Lung (tissue), 11 donors: ENCODE measurements at regions not wholly inside any gene's neighbourhood (a gene's known extent, or its start where the extent isn't known, plus 50 kb on each side); places are given as distances from the start of the nearest gene placed in this dataset.
A peak's percentile ranks its signal among the peaks of the same experiment; 100 is the strongest.

Source experiments
- ATAC-seq: fragments of 200-7000 bp; cut with Tn5 transposase; one replicate; pipeline ENCODE4 v1.9.1; 2020; ENCODE audit warnings: moderate number of reproducible peaks; ENCODE audit not compliant: insufficient read depth, low FRiP score
- DNase-seq, 3 donors: peaks; one replicate each; pipeline ENCODE4 v3.0.0-alpha.2; 2013 to 2017
- H3K27ac ChIP-seq, 2 donors: one replicate each; pipeline ENCODE4 v1.5.1; 2013; ENCODE audit warnings: mild to moderate bottlenecking in 2 of 2, moderate library complexity in 2 of 2, control low read depth in 1 of 2, inconsistent platforms in 1 of 2, low read depth in 1 of 2, low read length in 1 of 2
- H3K27me3 ChIP-seq, 3 donors: one replicate each; pipeline ENCODE4 v1.5.1; 2013; ENCODE audit warnings: low read length in 2 of 3; ENCODE audit not compliant: control insufficient read depth in 3 of 3, insufficient read depth in 3 of 3
- H3K36me3 ChIP-seq, 4 donors: one replicate each; pipeline ENCODE4 v1.5.1; 2013; ENCODE audit warnings: low read length in 4 of 4, mild to moderate bottlenecking in 1 of 4, moderate library complexity in 1 of 4; ENCODE audit not compliant: control insufficient read depth in 4 of 4, insufficient read depth in 4 of 4
- H3K4me1 ChIP-seq, 5 donors: one replicate each; pipeline ENCODE4 v1.5.1; 2013; ENCODE audit warnings: low read length in 5 of 5, mild to moderate bottlenecking in 2 of 5, moderate library complexity in 1 of 5; ENCODE audit not compliant: control insufficient read depth in 5 of 5, insufficient read depth in 5 of 5
- H3K4me3 ChIP-seq: one replicate; pipeline ENCODE4 v1.5.1; 2013; ENCODE audit warnings: mild to moderate bottlenecking, control low read depth, moderate library complexity
- H3K9ac ChIP-seq, 2 donors: one replicate each; pipeline ENCODE4 v1.5.1; 2013; ENCODE audit warnings: low read length in 2 of 2, control low read depth in 1 of 2; ENCODE audit not compliant: insufficient read depth in 1 of 2
- H3K9me3 ChIP-seq, 4 donors: one replicate each; pipeline ENCODE4 v1.5.1; 2013; ENCODE audit warnings: low read length in 3 of 4, mild to moderate bottlenecking in 1 of 4, moderate library complexity in 1 of 4; ENCODE audit not compliant: control insufficient read depth in 4 of 4, insufficient read depth in 3 of 4
- WGBS, 2 donors: extraction: QIAGEN DNeasy Blood & Tissue Kit; methylation state at CpG; one replicate each; pipeline ENCODE4 v1.1.7; 2013; 5-methylcytosine and 5-hydroxymethylcytosine counted together
- TF ChIP-seq, protein P1 (sequence below): IDR thresholded peaks from 2 replicates; pipeline ENCODE4 v1.5.1; 2012; ENCODE audit warnings: mild to moderate bottlenecking; ENCODE audit errors: control extremely low read depth, extremely low read depth
- donor health status: control.
- donor health status: control.
- donor health status: Bipolar disorder and iron deficiency.
- donor health status: healthy.
- donor health status: DM: yes; HTN: yes; CAD: no.

GRCh38 chr2:41959760-41960159 lies 88.1 kb upstream of the PKDCC start:
- Histone ChIP-seq H3K4me1 (peaks cover 0 to 22% (median 18%) of the 10 kb centered on the region in 5 donors), H3K27me3 (no peaks in the 10 kb centered on the region), H3K9ac (no peak overlapping the region), H3K4me3 (no peak overlapping the region), H3K9me3 (no peaks in the 10 kb centered on the region), H3K36me3 (no peaks in the 10 kb centered on the region), H3K27ac (no peak overlapping the region)
- DNase-seq (no peak), ATAC-seq (no peak)
- TF ChIP-seq, protein P1, sequence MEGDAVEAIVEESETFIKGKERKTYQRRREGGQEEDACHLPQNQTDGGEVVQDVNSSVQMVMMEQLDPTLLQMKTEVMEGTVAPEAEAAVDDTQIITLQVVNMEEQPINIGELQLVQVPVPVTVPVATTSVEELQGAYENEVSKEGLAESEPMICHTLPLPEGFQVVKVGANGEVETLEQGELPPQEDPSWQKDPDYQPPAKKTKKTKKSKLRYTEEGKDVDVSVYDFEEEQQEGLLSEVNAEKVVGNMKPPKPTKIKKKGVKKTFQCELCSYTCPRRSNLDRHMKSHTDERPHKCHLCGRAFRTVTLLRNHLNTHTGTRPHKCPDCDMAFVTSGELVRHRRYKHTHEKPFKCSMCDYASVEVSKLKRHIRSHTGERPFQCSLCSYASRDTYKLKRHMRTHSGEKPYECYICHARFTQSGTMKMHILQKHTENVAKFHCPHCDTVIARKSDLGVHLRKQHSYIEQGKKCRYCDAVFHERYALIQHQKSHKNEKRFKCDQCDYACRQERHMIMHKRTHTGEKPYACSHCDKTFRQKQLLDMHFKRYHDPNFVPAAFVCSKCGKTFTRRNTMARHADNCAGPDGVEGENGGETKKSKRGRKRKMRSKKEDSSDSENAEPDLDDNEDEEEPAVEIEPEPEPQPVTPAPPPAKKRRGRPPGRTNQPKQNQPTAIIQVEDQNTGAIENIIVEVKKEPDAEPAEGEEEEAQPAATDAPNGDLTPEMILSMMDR, result no peak
- WGBS, 2 donors, result 95% methylated on average over 2 of the region's 2 CpGs

- no peak overlapping the region for H3K27ac ChIP-seq
- H3K9me3 ChIP-seq, result no peaks in the 10 kb centered on the region
- no peaks in the 10 kb centered on the region for H3K36me3 ChIP-seq
- no peak overlapping the region for H3K4me3 ChIP-seq
- DNase-seq (no peak), ATAC-seq (no peak)
- no peaks in the 10 kb centered on the region for H3K27me3 ChIP-seq
- TF ChIP-seq, protein P1, result no peak
- 73 to 84% methylated on average over 5 of the region's 5 CpGs for WGBS, 2 donors
- no peak overlapping the region for H3K9ac ChIP-seq
- peaks cover 0 to 55% (median 41%) of the 10 kb centered on the region in 5 donors for H3K4me1 ChIP-seq
Observed at GRCh38 chr2:41962922-41963622, 84.7 kb upstream of the PKDCC start.

GRCh38 chr2:41963661-41964525 lies 83.9 kb upstream of the PKDCC start:
- Histone ChIP-seq H3K9me3 (no peaks in the 10 kb centered on the region), H3K36me3 (no peaks in the 10 kb centered on the region), H3K4me1 (peaks cover 0 to 59% (median 39%) of the 10 kb centered on the region in 5 donors), H3K4me3 (no peak overlapping the region), H3K27ac (no peak overlapping the region), H3K9ac (no peak overlapping the region), H3K27me3 (no peaks in the 10 kb centered on the region)
- DNase-seq, result peak; percentile 82 to 85 (median 84)
- TF ChIP-seq, protein P1, result no peak
- 62 to 73% methylated on average over 10 of the region's 10 CpGs for WGBS, 2 donors
- ATAC-seq, result no peak
